GM12864 (cell line): ENCODE measurements at regions not wholly inside any gene's neighbourhood (a gene's known extent, or its start where the extent isn't known, plus 50 kb on each side); places are given as distances from the start of the nearest gene placed in this dataset.

ENCODE experiments used
- DNase-seq: peaks from one replicate; pipeline ENCODE4 v3.0.0-alpha.2; 2011; ENCODE audit warnings: low read depth
- H3K4me3 ChIP-seq: 2 replicates; pipeline ENCODE4 v1.5.1; 2011; ENCODE audit warnings: mild to moderate bottlenecking, low read depth, low read length, control low read depth
- CTCF ChIP-seq: IDR thresholded peaks from 2 replicates; pipeline ENCODE4 v1.5.1; 2011; ENCODE audit warnings: low read depth, mild to moderate bottlenecking, moderate library complexity, low read length, control low read depth, inconsistent platforms; ENCODE audit errors: missing control alignments

- DNase-seq: no peak
- H3K4me3 ChIP-seq: no peak overlapping the region
- TF ChIP-seq CTCF: no peak
These were observed 860.0 kb upstream of the NR2F2 start for GRCh38 chr15:95470529-95470928.

GRCh38 chr15:95470997-95471689 is 859.4 kb upstream of the NR2F2 start:
- no peak for DNase-seq
- TF ChIP-seq CTCF: no peak
- no peak overlapping the region for H3K4me3 ChIP-seq

GRCh38 chr15:95471690-95472086 is 858.8 kb upstream of the NR2F2 start:
- DNase-seq: no peak
- no peak for TF ChIP-seq CTCF
- H3K4me3 ChIP-seq: no peak overlapping the region

- TF ChIP-seq CTCF: no peak
- no peak for DNase-seq
- no peak overlapping the region for H3K4me3 ChIP-seq
These were observed 855.4 kb upstream of the NR2F2 start for GRCh38 chr15:95475067-95475466.

- no peak for TF ChIP-seq CTCF
- no peak for DNase-seq
- no peak overlapping the region for H3K4me3 ChIP-seq
These were observed 851.2 kb upstream of the NR2F2 start for GRCh38 chr15:95479308-95479707.

GRCh38 chr15:95485367-95485766 is 845.1 kb upstream of the NR2F2 start:
- no peak for TF ChIP-seq CTCF
- DNase-seq: no peak
- H3K4me3 ChIP-seq: no peak overlapping the region

- no peak for DNase-seq
- TF ChIP-seq CTCF: no peak
- no peak overlapping the region for H3K4me3 ChIP-seq
These were observed 844.3 kb upstream of the NR2F2 start for GRCh38 chr15:95486224-95486623.
